GM19395 (cell line): ENCODE measurements at regions not wholly inside any gene's neighbourhood (a gene's known extent, or its start where the extent isn't known, plus 50 kb on each side); places are given as distances from the start of the nearest gene placed in this dataset.

Source experiments
- ATAC-seq: cut with Tn5 transposase; IDR thresholded peaks from one replicate; pipeline ENCODE4 v1.9.1; 2021; ENCODE audit warnings: mild to moderate bottlenecking, moderate library complexity; ENCODE audit not compliant: unreplicated experiment

GRCh38 chr18:29191263-29191662, 1014.3 kb upstream of the CDH2 start:
- no peak for ATAC-seq

- ATAC-seq, result peak; percentile 57
Measured at GRCh38 chr18:29188760-29189159, 1011.8 kb upstream of the CDH2 start.

GRCh38 chr18:29185801-29186200, 1008.9 kb upstream of the CDH2 start:
- ATAC-seq, result no peak

GRCh38 chr18:29184654-29185053, 1007.7 kb upstream of the CDH2 start:
- ATAC-seq, result no peak

GRCh38 chr18:29181151-29181901, 1004.4 kb upstream of the CDH2 start:
- ATAC-seq, result no peak

DNA sequence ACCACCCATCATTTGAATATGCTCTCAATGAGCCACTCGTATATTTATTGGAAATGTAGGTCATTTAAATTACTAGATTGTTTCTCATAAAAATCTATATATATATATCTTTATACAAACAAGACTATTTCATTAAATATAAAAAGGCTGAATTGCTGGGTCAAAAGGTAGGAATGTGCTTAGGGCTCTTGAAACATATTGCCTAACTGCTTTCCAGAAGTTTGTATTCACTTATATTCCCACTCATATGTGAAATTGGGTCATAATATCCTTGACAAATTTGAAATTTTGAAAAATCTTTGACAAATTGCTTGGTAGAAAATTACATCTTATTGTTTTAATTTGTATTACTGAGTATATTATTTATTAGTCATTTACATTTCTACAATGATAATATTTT, 999.8 kb upstream of the CDH2 start:
- no peak for ATAC-seq

DNA sequence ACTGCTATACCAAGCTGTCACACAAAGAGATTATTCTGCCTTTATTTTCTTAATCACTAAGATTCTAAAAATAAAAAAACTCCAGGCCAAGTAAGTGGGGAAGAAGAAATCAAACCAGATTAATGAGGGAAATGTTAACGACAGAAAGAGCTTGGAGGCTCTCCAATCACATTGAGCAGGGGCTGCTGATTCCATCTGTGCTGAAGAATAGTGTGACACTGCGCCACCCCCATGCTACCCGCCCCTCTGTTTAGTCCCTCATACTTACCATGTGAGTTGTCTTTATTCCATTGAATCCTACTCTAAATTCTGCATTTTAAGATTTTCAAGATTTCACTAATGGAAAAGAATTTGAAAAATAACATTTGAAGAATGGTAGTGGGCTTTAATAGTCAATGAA, 998.0 kb upstream of the CDH2 start:
- no peak for ATAC-seq

- no peak for ATAC-seq
Measured at GRCh38 chr18:29172756-29173067, 995.8 kb upstream of the CDH2 start.

- ATAC-seq, result no peak
Measured at GRCh38 chr18:29171892-29172755, 995.2 kb upstream of the CDH2 start.

- ATAC-seq, result no peak
Measured at GRCh38 chr18:29169599-29169998, 992.7 kb upstream of the CDH2 start.

DNA sequence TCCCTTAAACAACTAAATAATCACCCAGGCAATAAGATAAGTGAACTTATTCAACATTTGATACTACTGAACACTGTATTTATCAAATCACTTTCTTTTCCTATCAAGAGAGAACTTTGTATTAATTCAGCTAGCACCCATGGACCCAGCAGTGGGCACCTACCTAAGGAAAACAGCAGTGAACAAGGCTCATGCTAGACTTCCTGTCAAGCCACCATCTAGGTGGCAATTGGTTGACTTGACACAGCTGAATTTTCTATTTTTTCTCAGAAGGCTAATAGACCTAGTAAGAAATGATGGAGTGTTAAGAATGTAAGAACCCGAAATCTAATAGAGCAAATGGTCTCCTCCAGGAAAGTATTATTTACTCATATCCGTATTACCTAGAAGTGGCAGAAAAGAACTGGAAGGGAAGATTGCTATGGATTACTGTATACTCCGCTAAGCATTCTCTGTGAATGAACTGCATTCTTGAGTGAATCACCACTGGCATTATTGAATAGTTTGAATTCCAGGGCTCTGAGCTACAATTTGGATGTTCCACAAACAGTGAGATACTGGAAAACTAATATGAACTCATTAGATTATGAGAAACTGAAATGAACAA, 988.2 kb upstream of the CDH2 start:
- no peak for ATAC-seq

DNA sequence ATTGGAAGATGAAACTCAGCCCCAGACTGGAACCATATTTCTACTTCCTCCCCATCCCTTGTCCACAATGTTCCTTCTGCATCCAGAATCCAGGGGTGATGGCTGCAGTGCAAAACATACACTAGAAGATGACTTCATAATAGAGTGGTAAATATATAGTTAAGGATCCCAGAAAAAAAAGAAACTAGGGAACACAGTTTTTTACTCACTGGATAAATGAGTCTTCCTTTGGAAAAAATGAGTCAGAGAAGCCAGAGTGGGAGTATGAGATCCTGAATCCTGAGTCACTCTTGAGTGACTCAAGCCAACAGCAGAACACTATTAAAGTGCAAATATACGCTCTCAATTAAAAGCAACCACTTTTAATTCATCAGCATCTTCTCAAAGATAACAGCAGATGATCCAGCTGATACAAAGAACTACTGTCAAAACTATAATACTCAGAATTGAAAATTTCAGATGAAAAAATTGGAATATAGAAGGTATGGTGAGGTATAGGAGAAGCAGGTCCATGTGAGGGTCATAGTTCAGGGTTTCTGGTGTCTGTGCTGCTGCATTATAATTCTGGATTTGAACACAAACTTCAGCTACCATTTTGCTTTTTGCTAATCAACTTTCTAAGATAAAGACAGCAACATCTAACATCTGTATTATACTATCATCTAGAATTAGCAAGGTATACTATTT, 987.2 kb upstream of the CDH2 start:
- no peak for ATAC-seq

DNA sequence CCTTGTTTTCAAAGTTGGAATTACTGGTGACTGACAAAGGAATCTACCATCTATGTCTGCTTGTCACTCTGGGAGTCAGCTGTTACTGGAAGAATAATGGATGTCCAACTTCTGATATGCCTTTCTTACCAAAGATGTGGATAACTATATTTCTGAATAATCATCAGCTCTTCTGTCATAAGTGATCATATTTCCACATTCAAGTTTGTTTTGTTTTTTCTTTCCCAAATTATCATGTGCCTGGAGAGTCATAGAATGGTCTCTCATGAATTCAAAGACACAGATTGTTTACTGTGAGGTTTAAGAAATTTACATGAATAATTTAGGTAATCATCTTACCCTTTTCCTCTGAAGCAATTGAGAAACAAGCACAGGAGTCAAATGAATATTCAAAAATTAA, 986.7 kb upstream of the CDH2 start:
- no peak for ATAC-seq

- no peak for ATAC-seq
Measured at GRCh38 chr18:29161429-29161828, 984.5 kb upstream of the CDH2 start.

DNA sequence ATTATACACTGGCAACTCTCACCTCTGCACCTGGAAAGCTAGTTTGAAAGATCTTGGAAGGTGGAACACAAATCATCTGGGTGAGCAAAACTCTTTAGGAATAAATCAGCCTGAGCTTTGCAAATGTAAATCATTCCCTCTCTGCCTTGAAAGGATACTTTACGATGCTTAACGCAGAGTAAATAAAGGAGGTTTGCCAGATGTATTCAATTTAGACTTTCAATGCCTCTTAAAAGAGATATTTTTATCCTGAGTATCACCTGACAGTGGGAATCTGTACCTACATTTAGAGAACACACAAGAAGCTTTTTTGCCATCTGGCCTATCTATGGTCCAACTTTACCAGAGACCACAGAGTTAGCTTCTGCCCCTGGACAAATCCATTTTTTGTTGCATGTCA, 983.2 kb upstream of the CDH2 start:
- no peak for ATAC-seq

DNA sequence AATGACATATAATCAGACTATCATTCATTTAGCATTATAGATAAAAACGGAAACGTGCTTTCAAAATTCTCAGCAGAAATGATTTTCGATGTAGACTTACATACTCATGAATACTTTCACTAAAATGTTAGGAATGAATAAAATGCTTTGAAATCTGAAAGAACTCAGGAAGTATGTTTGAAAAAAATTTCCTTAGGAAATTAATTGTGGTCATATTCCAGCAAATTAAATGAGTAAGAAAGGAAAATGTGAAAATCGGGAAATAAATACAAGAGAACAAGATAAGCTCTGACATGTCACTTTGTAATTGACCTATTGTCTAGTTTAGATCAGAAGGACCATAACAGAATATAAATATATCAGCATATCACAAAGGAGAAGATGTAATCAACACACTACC, 981.0 kb upstream of the CDH2 start:
- no peak for ATAC-seq

DNA sequence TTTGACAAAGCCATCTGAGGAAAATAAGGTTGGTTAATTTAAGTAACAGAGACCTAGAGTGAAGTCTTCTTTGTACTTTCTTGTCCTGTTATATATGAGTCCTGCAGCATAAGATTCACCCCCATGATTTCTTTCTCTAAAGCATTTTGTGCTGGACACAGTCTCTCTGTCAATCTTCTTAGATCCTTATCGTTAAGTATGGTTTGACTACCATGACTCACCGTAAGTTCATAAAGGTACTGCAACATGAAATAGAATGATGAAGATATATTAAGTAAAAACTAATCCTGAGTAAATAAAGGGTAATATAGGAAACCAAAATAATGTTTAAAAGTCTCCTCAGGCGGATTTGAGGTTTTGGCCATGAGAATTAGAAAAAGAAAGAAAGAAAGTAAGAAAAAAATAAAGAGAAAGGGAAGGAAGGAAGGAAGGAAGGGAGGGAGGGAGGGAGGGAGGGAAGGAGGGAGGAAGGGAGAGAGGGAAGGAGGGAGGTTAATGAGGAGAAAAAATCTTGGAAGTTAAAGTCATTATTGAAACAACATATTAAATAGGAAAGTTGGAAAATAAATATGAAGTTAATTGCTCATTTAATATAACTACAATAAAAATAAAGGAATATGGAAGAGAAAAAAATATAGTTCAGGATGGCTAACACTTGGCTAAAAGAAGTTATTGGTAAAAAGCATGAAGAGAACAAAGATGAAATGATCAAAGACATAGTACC, 980.3 kb upstream of the CDH2 start:
- ATAC-seq, result no peak

- ATAC-seq, result no peak
Measured at GRCh38 chr18:29156531-29156930, 979.6 kb upstream of the CDH2 start.

GRCh38 chr18:29154758-29155725, 978.1 kb upstream of the CDH2 start:
- no peak for ATAC-seq
